HCT116 (cell line): ENCODE measurements at regions not wholly inside any gene's neighbourhood (a gene's known extent, or its start where the extent isn't known, plus 50 kb on each side); places are given as distances from the start of the nearest gene placed in this dataset.

Experiments
- ATAC-seq: fragments of 200-7000 bp; cut with Tn5 transposase; 2 replicates; pipeline ENCODE4 v1.9.1; 2020; ENCODE audit warnings: mild to moderate bottlenecking, moderate library complexity
- BruUV-seq: library from RNA; stranded (reverse); fragments of 400-500 nt; replicated peaks from 2 replicates; lab custom pipeline; 2021; lab: Mats Ljungman, UMichigan
- CTCF ChIA-PET: fragments of 300-600 bp; sonication (Branson Sonifier 250); formaldehyde crosslinking; loops from one replicate; lab custom pipeline; 2021; ENCODE audit warnings: antibody characterized with exemption; lab: Charles Lee
- POLR2A ChIA-PET: fragments of 300-600, 350-600 bp; sonication (Branson Sonifier 250); formaldehyde crosslinking; loops from one replicate; lab custom pipeline; 2021; ENCODE audit warnings: antibody characterized with exemption; lab: Charles Lee
- RAD21 ChIA-PET, 2 experiments: fragments of 300-600 bp; sonication (Branson Sonifier 250); formaldehyde crosslinking; loops; one replicate each; lab custom pipeline; 2023; ENCODE audit warnings: low total read pairs in 2 of 2; ENCODE audit not compliant: uncharacterized antibody in 2 of 2, unreplicated experiment in 2 of 2, low non-redundant PET in 1 of 2; lab: Charles Lee
- DNase-seq: peaks from one replicate; pipeline ENCODE4 v3.0.0-alpha.2; 2010; ENCODE audit warnings: low read depth, low spot score
- H2AFZ ChIP-seq: fragments of 200-600 bp; shearing (Covaris generic), sonication (generic); 2 replicates; pipeline ENCODE4 v1.6.1; 2017; ENCODE audit warnings: low read depth, mixed run types, mixed read lengths, antibody characterized with exemption, low read length; ENCODE audit not compliant: poor library complexity, severe bottlenecking
- H3K27ac ChIP-seq: 2 replicates; pipeline ENCODE4 v1.5.1; 2012; ENCODE audit warnings: low read depth, low read length
- H3K27me3 ChIP-seq: fragments of 200-600 bp; sonication (generic); 2 replicates; pipeline ENCODE4 v1.6.1; 2016; ENCODE audit warnings: mixed run types, low read length, mixed read lengths; ENCODE audit not compliant: insufficient read depth
- H3K36me3 ChIP-seq, 2 experiments: fragments of 200-500 bp in 1 of 2; fragments of 200-600 bp in 1 of 2; sonication (Bioruptor generic) in 1 of 2; sonication (generic) in 1 of 2; 2 replicates each; pipeline versions ENCODE4 v1.5.1 to v1.6.1; 2014 to 2016; ENCODE audit warnings: low read length in 2 of 2, inconsistent platforms in 1 of 2, mixed read lengths in 1 of 2, mixed run types in 1 of 2; ENCODE audit not compliant: insufficient read depth in 2 of 2, control insufficient read depth in 1 of 2
- H3K4me1 ChIP-seq, 2 experiments: fragments of 200-600 bp in 1 of 2; sonication (generic) in 1 of 2; 2 replicates each; pipeline versions ENCODE4 v1.5.1 to v1.6.1; 2012 to 2017; ENCODE audit warnings: low read length in 2 of 2, inconsistent platforms in 1 of 2, mild to moderate bottlenecking in 1 of 2, mixed read lengths in 1 of 2, mixed run types in 1 of 2, moderate library complexity in 1 of 2; ENCODE audit not compliant: insufficient read depth in 2 of 2, control insufficient read depth in 1 of 2
- H3K4me2 ChIP-seq: fragments of 200-600 bp; sonication (generic); 2 replicates; pipeline ENCODE4 v1.6.1; 2017; ENCODE audit warnings: mixed run types, low read length, mixed read lengths
- H3K4me3 ChIP-seq, 2 experiments: fragments of 200-600 bp in 1 of 2; sonication (generic) in 1 of 2; replicated peaks in 1 of 2; 2 replicates each; pipeline ENCODE4 v1.5.1; 2011 to 2016; ENCODE audit warnings: low read length in 2 of 2, control low read depth in 1 of 2, low read depth in 1 of 2, mild to moderate bottlenecking in 1 of 2, mixed read lengths in 1 of 2, mixed run types in 1 of 2
- H3K79me2 ChIP-seq: fragments of 200-600 bp; sonication (generic); 2 replicates; pipeline ENCODE4 v1.6.1; 2017; ENCODE audit warnings: mild to moderate bottlenecking, mixed run types, low read length, moderate library complexity, mixed read lengths; ENCODE audit not compliant: insufficient read depth
- H3K9ac ChIP-seq: fragments of 200-600 bp; sonication (generic); 2 replicates; pipeline ENCODE4 v1.6.1; 2016; ENCODE audit warnings: low read length, mixed read lengths
- H3K9me2 ChIP-seq: fragments of 200-600 bp; sonication (generic), shearing (Covaris generic); 2 replicates; pipeline ENCODE4 v1.6.1; 2017; ENCODE audit warnings: mixed run types, mild to moderate bottlenecking, moderate library complexity; ENCODE audit not compliant: insufficient read depth
- H3K9me3 ChIP-seq, 2 experiments: fragments of 200-500 bp in 1 of 2; fragments of 200-600 bp in 1 of 2; sonication (Bioruptor generic) in 1 of 2; sonication (generic) in 1 of 2; 2 replicates each; pipeline ENCODE4 v1.6.1; 2014 to 2017; ENCODE audit warnings: low read length in 2 of 2, mixed read lengths in 2 of 2, inconsistent platforms in 1 of 2, low read depth in 1 of 2, mild to moderate bottlenecking in 1 of 2, mixed run types in 1 of 2, moderate library complexity in 1 of 2; ENCODE audit not compliant: control insufficient read depth in 1 of 2, insufficient read depth in 1 of 2
- H4K20me1 ChIP-seq: fragments of 200-600 bp; sonication (generic), shearing (Covaris generic); 2 replicates; pipeline ENCODE4 v1.6.1; 2017; ENCODE audit warnings: mixed run types, mild to moderate bottlenecking, moderate library complexity; ENCODE audit not compliant: insufficient read depth
- CBX3 ChIP-seq: IDR thresholded peaks from 2 replicates; pipeline ENCODE4 v1.6.1; 2012; ENCODE audit warnings: low read depth
- CEBPB ChIP-seq: IDR thresholded peaks from 2 replicates; pipeline ENCODE4 v1.6.1; 2012; ENCODE audit warnings: low read depth
- CTCF ChIP-seq, 3 experiments: fragments of 200-600 bp in 1 of 3; sonication (generic) in 1 of 3; IDR thresholded peaks in 2 of 3; conservative IDR thresholded peaks in 1 of 3; 2 replicates each; pipeline ENCODE4 v1.5.1; 2012 to 2017; ENCODE audit warnings: low read depth in 2 of 3, low read length in 2 of 3, antibody characterized with exemption in 1 of 3, borderline replicate concordance in 1 of 3, control low read depth in 1 of 3, mild to moderate bottlenecking in 1 of 3, mixed read lengths in 1 of 3, mixed run types in 1 of 3, moderate library complexity in 1 of 3; ENCODE audit not compliant: insufficient read depth in 1 of 3
- ELF1 ChIP-seq: IDR thresholded peaks from 2 replicates; pipeline ENCODE4 v1.6.1; 2012; ENCODE audit warnings: low read depth, borderline replicate concordance
- EZH2 ChIP-seq: fragments of 200-600 bp; sonication (generic); IDR thresholded peaks from 2 replicates; pipeline ENCODE4 v1.6.1; 2017; ENCODE audit warnings: antibody characterized with exemption, mixed run types
- EZH2phosphoT487 ChIP-seq: fragments of 200-600 bp; IDR thresholded peaks from 2 replicates; pipeline ENCODE4 v1.6.1; 2018; ENCODE audit warnings: antibody characterized with exemption, borderline replicate concordance
- FOSL1 ChIP-seq: IDR thresholded peaks from 2 replicates; pipeline ENCODE4 v1.6.1; 2012; ENCODE audit warnings: low read depth
- JUND ChIP-seq: IDR thresholded peaks from 2 replicates; pipeline ENCODE4 v1.6.1; 2012
- MAX ChIP-seq: IDR thresholded peaks from 2 replicates; pipeline ENCODE4 v1.6.1; 2012
- POLR2A ChIP-seq: IDR thresholded peaks from 2 replicates; pipeline ENCODE4 v1.7.0; 2011; ENCODE audit warnings: borderline replicate concordance; ENCODE audit not compliant: insufficient read depth, insufficient read length; ENCODE audit errors: extremely low read depth
- POLR2AphosphoS5 ChIP-seq: IDR thresholded peaks from 2 replicates; pipeline ENCODE4 v1.6.1; 2011; ENCODE audit warnings: mild to moderate bottlenecking, low read depth, low read length, moderate library complexity
- RAD21 ChIP-seq: IDR thresholded peaks from 2 replicates; pipeline ENCODE4 v1.6.1; 2012; ENCODE audit warnings: low read depth, mild to moderate bottlenecking
- SP1 ChIP-seq: IDR thresholded peaks from 2 replicates; pipeline ENCODE4 v1.6.1; 2012; ENCODE audit warnings: low read depth
- SRF ChIP-seq: IDR thresholded peaks from 2 replicates; pipeline ENCODE4 v1.6.1; 2012; ENCODE audit warnings: low read depth
- TCF7L2 ChIP-seq: IDR thresholded peaks from 2 replicates; pipeline ENCODE4 v1.7.0; 2011; ENCODE audit warnings: borderline replicate concordance, inconsistent platforms; ENCODE audit not compliant: insufficient read depth, insufficient read length; ENCODE audit errors: extremely low read depth
- ZNF274 ChIP-seq: fragments of 200-500 bp; sonication (Bioruptor generic); IDR thresholded peaks from 2 replicates; pipeline ENCODE4 v1.6.1; 2014; ENCODE audit warnings: mild to moderate bottlenecking, low read depth, low read length, inconsistent platforms
- intact Hi-C: fragments of 100-400 bp; cut with micrococcal nuclease; formaldehyde crosslinking; loops from 2 replicates; pipeline ENCODE4 v1.10.0; 2022
- TF ChIP-seq, protein P1 (sequence below): IDR thresholded peaks from 2 replicates; pipeline ENCODE4 v1.6.1; 2012
- TF ChIP-seq, protein P2 (sequence below): IDR thresholded peaks from 2 replicates; pipeline ENCODE4 v1.6.1; 2011; ENCODE audit warnings: mild to moderate bottlenecking, low read length, moderate library complexity; ENCODE audit not compliant: insufficient replicate concordance; ENCODE audit errors: extremely low read depth

DNA sequence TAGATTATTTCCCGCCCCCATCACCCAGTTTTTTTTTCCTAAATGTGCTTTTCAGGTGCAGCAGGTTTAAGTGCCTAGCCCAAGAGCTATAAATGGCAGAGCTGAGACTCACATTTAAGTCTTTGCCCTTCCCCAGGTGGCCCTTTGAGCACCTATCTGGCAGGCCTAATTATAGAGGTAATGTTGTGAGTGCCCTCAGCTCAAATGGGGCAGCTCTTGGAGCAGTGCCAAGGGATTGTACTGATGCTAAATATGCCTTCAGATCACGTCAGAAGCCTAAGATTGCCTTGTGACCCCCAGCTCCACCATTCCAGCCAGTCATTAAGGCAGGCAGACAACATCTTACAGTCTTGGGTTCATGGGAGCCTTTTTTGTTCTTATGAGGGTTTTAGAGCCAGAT, 159.5 kb downstream of the RPLP1 start:
- no peak overlapping the region for H2AFZ ChIP-seq
- no peaks in the 10 kb centered on the region for H3K36me3 ChIP-seq
- intact Hi-C loops, result no loop called here
- H4K20me1 ChIP-seq, result no peaks in the 10 kb centered on the region
- no peak overlapping the region for H3K4me2 ChIP-seq
- H3K4me1 ChIP-seq, result no peaks in the 10 kb centered on the region
- H3K9ac ChIP-seq, result no peak overlapping the region
- CTCF ChIA-PET, result no interaction called here
- H3K27me3 ChIP-seq, result peaks cover 5% of the 10 kb centered on the region; the same call in 1 of the 2 replicates
- H3K4me3 ChIP-seq, result no peak overlapping the region
- ATAC-seq, result no peak
- RAD21 ChIA-PET, result no interaction called here
- POLR2A ChIA-PET, result no interaction called here
- no peaks in the 10 kb centered on the region for H3K79me2 ChIP-seq
- no peak overlapping the region for H3K27ac ChIP-seq
- H3K9me3 ChIP-seq, result no peaks in the 10 kb centered on the region
- no peaks in the 10 kb centered on the region for H3K9me2 ChIP-seq
- BruUV-seq, result no TSS peak
- DNase-seq, result no peak
- TF ChIP-seq ZNF274 (no peak), POLR2A (no peak), SP1 (no peak), FOSL1 (no peak), EZH2phosphoT487 (no peak), TCF7L2 (no peak), CEBPB (no peak), RAD21 (no peak), CBX3 (no peak), ELF1 (no peak), CTCF (IDR thresholded peaks at IDR 0.05 in 2 of 3, conservative IDR thresholded peaks at IDR 0.05 in 1 of 3; ENCODE audit: borderline replicate concordance in 1 of 3, insufficient read depth in 1 of 3, low read depth in 2 of 3, low read length in 2 of 3) (no peak), EZH2 (no peak), MAX (no peak), JUND (no peak), SRF (no peak), POLR2AphosphoS5 (no peak)
- TF ChIP-seq, protein P1, sequence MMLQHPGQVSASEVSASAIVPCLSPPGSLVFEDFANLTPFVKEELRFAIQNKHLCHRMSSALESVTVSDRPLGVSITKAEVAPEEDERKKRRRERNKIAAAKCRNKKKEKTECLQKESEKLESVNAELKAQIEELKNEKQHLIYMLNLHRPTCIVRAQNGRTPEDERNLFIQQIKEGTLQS, result no peak
- TF ChIP-seq, protein P2, sequence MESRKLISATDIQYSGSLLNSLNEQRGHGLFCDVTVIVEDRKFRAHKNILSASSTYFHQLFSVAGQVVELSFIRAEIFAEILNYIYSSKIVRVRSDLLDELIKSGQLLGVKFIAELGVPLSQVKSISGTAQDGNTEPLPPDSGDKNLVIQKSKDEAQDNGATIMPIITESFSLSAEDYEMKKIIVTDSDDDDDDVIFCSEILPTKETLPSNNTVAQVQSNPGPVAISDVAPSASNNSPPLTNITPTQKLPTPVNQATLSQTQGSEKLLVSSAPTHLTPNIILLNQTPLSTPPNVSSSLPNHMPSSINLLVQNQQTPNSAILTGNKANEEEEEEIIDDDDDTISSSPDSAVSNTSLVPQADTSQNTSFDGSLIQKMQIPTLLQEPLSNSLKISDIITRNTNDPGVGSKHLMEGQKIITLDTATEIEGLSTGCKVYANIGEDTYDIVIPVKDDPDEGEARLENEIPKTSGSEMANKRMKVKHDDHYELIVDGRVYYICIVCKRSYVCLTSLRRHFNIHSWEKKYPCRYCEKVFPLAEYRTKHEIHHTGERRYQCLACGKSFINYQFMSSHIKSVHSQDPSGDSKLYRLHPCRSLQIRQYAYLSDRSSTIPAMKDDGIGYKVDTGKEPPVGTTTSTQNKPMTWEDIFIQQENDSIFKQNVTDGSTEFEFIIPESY, result no peak
